ENCODE measurements at regions not wholly inside any gene's neighbourhood (a gene's known extent, or its start where the extent isn't known, plus 50 kb on each side); places are given as distances from the start of the nearest gene placed in this dataset.
"Not testable (repeated sequence)": the region's sequence is repeated elsewhere in the genome, so short reads cannot be mapped to it uniquely, and the experiment has no call there.

DNA sequence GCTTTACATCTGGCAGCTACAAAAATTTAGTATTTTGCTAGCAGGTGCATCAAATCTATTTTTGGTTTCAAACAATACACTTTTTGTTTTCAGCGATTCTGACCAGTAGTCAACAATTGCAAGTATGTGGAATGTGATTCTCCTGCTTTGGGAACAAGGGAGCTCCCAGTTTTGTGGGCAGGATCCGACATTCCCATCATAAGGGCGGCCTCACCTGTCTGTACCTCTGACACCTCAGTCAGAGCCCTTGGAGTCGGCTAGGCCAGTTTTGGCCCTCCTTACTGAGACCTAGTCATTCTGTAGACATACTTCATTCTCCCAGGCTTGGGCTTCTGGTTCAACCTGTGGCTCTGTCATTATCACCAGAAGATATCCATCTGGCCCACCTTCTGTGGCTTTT lies 269.0 kb upstream of the PLGLB2 start:
- not testable (repeated sequence) for TF ChIP-seq CTCF (IDR thresholded peaks at IDR 0.05); EP300 (IDR thresholded peaks at IDR 0.05; ENCODE audit: low read depth)
